GM18867 (cell line): ENCODE measurements at regions not wholly inside any gene's neighbourhood (a gene's known extent, or its start where the extent isn't known, plus 50 kb on each side); places are given as distances from the start of the nearest gene placed in this dataset.

Experiments
- ATAC-seq: cut with Tn5 transposase; IDR thresholded peaks from one replicate; pipeline ENCODE4 v1.9.1; 2021; ENCODE audit warnings: mild to moderate bottlenecking, moderate library complexity; ENCODE audit not compliant: unreplicated experiment

DNA sequence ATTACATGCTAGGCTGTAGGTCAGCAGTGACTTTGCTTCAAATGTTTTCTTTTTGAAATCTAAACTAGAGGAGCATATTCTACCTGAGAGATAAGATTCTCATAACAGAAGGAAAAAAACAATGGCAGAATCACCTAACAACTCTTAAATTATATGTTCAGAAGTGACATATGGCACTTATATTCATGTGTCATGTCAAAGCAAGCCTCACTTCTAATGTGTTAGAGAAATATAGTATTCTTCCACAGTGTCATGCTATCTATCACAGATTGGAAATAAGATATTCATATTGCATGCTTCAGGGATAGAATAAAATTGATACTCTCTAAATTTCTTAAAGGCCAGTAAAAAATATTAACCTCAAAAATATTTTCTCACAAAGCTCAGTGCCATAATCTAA lies 874.6 kb upstream of the PRMT6 start:
- ATAC-seq, result no peak

DNA sequence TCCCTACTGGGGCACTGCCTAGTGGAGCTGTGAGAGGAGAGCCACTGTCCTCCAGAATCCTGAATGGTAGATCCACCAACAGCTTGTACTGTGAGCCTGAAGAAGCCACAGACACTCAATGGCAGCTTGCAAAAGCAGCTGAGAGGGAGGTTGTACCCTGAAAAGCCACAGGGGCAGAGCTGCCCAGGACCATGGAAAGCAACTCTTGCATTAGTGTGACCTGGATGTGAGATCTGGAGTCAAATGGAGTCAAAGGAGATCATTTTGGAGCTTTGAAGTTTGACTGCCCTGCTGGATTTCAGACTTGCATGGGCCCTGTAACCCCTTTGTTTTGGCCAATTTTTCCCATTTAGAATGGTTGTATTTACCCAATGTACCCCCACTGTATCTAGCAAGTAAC lies 871.4 kb upstream of the PRMT6 start:
- no peak for ATAC-seq

DNA sequence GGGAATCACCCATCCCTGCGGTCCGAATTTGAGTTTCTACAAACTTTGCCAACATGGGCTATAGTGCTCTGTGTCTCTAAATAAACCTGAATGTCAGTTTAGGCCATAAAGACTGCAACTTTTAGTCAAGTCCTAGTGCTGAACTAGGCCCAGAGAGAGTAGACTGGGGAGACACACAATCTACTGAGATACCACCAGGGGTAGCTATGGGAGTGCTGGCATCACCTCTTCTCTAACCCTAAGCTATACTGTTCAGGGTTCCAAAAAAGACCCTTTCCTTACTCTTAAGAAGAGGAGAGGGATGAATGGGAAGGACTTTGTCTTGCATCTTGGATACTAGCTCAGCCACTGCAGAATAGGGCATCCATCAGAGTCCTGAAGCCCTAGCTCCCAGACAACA lies 866.7 kb upstream of the PRMT6 start:
- ATAC-seq, result no peak

DNA sequence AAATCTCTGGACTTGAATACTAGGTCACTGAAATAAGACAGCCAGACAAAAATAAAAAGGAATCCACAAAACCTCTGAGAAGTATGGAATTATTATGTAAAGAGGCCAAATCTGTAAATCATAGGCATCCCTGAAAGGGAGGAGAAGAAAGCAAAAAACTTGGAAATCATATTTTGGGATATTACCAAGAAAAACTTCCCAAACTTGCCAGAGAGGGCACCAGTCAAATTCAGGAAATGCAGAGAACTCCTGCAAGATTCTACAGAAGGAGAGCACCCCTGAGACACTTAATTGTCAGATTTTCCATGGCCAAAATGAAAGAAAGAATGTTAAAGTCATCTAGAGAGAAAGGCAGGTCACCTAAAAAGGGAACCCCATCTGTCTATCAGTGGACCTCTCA lies 862.3 kb upstream of the PRMT6 start:
- ATAC-seq, result no peak

DNA sequence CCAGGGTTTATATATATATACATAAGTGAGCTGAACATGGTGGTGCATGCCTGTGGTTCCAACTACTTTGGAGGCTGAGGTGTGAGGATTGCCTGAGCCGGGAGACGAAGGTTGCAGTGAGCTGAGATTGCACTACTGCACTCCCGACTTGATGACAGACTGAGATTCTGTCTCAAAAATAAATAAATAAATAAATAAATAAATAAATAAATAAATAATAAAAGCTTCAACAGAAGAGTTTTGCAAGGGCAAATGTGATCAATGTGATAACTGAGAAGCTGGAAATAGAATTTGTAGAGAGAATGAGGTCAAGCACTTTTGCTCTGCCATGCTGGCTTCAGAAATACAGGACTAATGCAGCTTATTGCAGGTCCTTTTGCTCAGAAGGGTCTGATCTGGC lies 855.8 kb upstream of the PRMT6 start:
- ATAC-seq, result no peak

DNA sequence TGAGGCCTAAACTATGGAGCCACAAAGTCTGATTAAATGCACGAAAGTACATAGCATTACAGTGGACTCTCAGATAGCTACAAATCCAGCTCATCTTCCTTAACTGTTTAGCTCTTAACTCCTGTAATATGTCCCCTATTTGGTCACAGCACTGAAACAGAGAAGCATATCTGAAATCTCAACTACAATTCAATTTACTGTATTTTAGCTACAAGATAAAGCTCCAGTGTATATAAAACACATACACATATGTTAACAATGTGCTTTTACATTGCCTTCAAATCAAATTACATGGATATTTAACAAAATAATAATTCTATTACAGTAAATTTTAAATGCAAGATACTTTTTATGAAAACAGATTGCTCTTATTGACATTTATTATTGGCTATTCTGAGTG lies 849.3 kb upstream of the PRMT6 start:
- no peak for ATAC-seq

DNA sequence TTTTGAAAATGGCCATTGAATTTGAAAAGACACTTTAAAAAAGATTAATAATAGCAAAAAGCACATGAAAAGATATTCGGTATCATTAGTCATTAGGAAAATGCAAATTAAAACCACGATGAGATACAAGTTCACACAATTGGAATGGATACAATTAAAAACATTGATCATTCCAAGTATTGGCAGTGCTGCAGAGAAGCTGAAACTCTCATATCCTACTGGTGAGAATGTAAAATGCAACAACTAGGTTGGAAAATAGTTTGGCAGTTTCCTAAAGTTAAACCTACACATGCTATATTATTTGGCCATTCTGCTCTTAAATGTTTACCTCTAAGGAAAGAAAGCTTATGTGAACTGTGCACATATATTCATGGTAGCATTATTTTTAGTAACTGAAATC lies 838.7 kb upstream of the PRMT6 start:
- ATAC-seq, result no peak

DNA sequence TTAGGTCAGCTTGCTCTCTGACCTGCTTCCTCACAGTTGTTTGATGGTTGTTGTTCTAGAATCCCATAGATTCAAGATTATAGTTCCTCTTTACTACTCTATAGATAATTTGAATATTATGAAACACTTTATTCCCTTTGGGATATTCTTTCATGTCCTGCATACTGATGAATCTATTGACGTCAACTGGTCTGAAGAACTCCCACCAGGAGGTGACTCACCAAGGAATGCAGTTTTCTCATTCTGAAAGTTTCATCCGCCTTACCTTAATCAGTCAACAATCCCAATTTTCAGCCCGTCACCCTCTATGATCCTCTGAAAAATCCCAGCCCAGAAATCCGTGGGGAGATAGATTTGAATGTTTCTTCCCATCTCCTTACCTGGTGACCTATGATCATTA lies 834.1 kb upstream of the PRMT6 start:
- ATAC-seq, result no peak

DNA sequence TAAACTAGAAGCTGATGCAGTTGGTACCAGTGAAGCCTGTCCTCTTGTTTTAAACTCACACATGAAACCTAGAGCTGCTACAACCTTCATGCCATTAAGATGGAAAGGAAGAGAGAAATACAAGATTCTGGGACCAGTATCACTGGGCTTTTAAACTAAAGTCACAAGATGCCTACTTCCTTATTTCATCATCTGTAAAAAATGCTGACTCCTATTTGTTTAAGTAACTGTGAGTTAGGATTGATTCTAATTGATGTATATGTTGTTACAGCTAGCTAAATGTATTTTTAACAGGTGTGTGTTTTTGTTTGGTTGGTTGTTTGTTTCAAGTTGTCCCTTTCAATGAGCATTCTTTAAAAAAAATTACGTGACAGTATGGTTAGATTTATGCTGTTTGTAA lies 833.3 kb upstream of the PRMT6 start:
- no peak for ATAC-seq

DNA sequence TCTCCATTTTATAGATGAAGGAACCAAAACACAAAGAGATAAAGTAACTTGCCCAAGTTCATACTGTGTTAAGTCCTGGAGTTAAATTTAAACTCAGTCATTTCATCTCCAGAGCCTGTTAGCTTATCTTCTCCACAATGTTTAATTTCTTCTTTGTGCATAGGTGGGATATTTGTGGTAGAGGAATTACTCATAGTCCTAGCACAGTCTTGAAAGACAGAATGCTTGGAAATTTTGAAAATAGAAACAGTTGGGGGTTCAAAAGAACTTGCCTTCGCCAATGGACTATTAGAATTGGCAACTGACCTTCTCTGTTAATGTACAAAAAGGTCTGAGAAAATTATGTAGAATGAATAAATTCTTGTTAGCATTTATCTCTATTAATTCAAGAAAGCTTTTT lies 832.0 kb upstream of the PRMT6 start:
- no peak for ATAC-seq

DNA sequence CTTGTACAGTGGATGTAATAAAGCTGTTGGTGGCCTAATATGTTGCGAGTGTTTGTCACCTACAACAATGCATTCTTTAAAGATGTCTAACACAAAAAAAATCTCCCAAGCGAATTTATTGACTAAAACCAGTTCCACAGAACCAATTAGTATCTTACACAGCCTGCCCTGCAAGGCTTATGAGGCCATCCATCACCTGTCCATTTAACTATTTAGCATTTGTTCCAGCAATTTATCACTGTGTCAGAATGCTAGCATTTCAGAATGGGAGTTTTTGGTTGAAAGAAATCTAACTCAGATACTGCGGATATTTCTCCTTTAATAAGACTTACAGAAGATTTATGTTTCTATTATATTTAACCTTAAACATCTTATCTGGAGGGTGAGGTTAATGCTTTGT lies 831.1 kb upstream of the PRMT6 start:
- no peak for ATAC-seq

DNA sequence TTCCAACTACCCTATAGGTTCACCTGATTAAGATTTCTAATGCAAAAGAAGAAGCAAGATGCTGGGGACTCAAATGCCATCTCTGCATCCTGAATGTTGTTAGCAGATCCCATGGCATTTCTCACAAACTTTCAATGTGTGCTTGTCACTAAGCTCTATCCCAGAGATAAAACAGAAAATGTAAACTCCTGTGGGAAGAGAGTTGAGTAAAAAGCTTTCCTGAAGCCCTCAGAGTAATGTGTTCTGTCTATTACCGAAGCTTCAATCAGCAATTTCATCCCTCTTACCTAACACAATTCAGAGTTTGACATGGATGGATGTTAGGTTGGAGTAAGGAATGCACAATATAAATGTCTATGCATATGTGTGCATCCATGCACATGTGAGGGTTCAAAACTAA lies 829.9 kb upstream of the PRMT6 start:
- no peak for ATAC-seq

DNA sequence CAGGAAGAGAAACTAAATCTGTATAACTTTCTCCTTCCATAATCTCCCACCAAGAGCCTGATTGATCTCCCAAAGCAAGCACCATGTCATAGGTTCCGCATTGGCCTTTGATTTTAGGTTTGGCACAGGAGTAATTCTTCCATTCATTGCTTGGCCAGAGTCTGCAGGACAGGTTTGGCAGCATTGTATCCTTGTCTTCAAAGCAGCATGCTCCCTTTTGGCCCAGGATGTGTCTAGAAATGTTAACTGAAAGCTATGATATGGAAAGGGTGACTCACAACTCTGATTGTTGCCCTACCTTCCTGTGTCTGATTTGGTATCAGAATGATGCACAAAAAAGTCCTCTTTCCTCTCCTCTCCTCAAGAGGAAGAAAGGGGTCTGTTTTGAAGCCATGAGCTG lies 824.3 kb upstream of the PRMT6 start:
- ATAC-seq, result no peak

DNA sequence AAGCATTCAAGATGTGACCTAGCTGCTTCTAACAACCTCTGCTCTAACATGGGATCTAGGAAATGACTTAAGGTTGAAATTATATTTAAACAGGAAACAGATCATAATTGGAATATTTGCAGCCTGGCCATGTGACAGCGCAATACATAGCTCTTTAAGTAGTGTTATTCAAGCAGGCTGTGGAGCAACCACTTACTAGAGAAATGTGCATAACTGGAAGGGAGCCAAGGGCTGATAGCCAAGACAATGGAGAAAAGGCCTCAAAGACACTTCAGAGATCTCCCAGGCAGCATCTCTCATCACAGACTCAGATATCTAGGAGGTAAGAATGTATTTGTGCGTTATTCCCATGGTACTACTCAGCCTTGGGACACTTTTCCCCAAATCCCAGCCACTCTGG lies 823.0 kb upstream of the PRMT6 start:
- ATAC-seq, result no peak

DNA sequence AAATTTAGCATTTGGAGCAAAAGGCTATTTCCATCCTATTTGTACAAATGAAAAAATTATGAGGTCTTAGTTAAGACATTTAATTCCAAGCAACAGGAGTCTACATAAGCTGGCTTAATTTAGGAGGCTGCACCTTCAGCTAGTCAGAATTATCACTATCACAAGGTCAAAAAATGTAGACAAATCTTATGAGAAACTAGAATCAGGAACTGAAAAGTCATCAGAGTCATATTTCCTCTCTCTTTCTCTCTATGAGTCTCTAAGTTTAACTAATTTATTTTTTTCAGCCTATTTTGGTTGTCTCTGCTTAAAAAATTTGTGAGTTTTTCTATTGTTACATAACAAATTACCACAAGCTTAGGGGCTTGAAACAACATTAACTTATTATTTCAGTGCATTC lies 807.1 kb upstream of the PRMT6 start:
- peak; percentile 81 for ATAC-seq

DNA sequence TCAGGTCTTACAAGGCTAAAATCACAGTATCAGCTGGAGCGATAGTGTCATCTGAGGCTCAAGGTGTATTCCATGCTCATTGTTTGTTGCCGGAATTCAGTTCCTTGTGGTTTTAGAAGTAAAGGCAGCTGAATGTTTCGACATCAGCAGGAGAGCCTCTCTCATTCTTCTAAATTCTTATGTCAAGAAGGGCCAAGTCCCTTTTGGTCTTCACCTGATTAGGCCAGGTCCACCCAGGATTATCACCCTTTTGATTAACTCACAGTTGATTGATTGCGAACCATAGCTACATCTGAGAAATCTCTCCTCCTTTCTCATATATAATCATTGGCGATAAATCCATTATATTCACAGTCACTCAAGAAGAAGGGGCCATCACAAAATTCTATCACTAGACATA lies 806.7 kb upstream of the PRMT6 start:
- ATAC-seq, result peak; percentile 26

DNA sequence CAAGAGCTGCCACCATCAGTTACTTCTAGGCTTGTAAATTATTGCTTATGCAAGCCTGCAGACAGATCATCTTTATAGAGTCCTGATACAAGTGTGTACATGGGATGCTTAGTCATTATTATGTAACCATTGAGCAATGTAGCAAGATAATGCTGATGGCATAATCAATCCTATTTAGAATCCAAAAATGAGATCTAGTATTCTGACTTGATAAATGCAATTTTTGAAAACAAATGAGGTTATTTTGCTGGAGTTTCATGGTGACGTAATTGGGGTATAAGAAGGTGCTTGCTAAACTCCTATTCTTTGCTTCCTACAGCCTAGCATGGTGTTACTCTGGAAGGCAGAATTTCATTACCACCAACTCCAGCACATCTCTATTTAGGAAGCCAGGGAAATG lies 801.7 kb upstream of the PRMT6 start:
- ATAC-seq, result no peak

DNA sequence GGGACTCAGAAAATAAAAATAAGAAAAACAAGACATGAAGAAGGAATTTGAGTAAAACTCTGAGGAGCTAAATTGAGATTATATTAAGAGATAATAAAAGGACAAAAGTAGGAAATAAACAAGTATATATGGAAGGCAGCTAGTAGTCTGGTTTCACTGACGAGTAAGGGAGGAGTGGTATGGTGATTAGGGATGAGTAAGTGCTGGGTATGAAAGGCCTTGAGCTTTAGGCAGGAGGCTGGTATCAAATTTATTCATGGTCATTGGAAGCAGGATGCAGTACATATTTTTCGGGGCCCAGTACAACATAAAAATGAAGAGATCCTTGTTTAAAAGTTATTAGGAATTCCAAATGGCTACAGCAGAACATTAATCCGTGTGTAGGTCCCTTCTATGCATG lies 789.7 kb upstream of the PRMT6 start:
- ATAC-seq, result no peak

DNA sequence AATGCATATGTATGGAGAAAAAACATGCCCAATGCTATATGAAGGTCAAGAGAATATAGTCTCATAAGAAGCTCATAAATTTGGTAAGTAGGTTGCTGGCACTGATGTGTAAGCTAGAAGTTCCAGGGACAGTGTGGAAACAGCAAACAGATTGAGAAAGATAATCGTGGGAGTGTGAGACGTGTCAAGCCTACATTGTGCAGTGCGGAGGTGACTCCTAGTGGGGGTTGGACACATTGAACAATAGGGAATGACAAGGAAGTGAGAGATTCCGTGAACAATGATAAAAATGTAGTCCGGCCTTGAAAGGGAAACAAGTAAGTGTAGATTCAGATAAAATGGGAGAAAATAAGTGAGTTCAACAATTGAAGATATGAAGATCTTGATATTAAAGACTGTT lies 788.4 kb upstream of the PRMT6 start:
- no peak for ATAC-seq

DNA sequence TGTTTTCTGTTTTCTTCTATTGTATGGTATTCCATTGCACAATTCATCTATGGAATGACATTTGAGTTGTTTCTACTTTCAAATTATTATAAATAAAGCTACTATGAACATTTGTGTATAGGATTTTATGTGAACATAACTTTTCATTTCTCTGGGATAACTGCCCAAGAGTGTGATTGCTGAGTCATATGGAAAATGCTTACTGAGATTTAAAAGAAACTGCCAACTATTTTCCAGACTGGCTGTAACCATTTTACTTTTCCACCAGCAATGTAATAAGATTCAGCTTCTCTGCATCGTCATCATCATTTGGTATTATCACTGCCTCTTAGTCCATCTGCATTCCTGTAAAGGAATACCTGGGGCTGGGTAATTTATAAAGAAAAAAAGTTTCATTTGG lies 779.6 kb upstream of the PRMT6 start:
- ATAC-seq, result no peak

DNA sequence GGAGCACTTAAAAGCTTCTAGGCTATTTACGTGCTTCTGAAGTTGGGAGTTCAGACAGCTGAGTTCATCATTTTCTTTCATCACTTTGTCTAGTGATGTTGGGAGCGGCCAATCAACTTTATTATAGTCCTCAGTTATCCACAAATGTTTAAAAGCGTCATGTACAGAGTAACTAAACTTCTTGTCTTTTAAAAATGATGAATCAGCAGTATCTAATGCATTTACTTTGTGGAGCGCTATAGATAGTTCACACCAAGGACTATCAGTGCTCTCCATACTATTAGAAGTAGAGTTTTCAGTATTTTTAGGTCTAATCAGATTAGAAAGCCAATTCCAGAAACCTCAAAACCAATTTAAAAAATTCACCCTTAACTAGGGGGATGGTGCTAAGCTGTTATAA lies 778.7 kb upstream of the PRMT6 start:
- ATAC-seq, result no peak

DNA sequence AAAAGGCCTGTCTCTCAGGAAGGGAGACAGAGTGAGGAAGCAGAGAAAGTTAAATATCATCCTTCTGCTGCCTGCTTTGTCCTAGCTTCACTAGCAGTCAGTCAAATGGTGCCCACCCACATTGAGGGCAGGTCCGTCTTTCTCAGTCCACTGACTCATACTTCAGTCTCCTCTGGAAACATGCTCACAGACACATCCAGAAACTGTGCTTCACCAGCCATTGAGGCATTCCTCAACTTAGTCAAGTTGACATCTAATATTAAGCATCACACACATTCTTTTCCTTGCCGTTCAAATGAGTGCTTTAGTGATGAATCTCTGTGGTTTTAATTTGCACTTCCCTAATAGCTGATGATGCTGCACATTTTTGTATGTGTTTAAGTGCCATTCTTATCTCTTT lies 777.8 kb upstream of the PRMT6 start:
- ATAC-seq, result no peak

DNA sequence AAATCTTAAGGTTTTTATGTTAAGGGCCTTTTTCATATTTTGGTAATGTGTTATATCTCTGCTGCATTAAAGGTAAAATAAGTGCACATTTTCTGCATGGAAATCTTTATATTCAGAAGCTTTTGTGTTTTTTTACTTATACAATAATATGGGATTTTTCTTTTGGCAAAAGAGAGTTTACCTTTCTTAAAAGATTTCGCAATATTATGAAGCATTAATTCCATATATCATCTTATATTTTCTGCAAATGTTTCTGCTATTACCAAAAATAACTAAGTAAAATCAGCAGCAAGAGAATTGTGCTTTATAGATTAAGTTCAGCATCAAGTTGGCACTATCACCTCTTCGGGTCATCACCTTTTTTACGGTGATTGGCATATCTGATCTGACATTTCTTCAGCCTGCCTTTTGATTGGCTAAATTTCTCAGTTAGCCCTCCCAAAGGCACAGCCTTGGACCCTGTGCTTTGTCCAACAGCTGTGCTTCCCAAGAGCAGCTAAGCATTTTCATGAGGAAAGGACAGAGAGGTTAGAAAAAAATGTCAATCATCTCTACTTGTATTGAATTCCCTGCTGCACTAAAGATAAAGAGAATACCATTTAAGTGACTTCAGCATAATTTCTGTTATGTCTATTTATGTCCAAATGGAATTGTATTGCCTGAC lies 767.1 kb upstream of the PRMT6 start:
- ATAC-seq, result no peak
